Smooth muscle cell (in vitro differentiated cells): ENCODE measurements at regions not wholly inside any gene's neighbourhood (a gene's known extent, or its start where the extent isn't known, plus 50 kb on each side); places are given as distances from the start of the nearest gene placed in this dataset.

ENCODE experiments used
- DNase-seq: peaks from one replicate; lab custom pipeline; 2025; ENCODE audit not compliant: unreplicated experiment; lab: John Stamatoyannopoulos, UW
- H2AFZ ChIP-seq: fragments of 200-600 bp; sonication (generic); 2 replicates; pipeline ENCODE4 v1.6.0; 2016; ENCODE audit warnings: antibody characterized with exemption, low read depth, mild to moderate bottlenecking
- H3F3A ChIP-seq: fragments of 200-600 bp; sonication (generic); 2 replicates; pipeline ENCODE4 v1.6.0; 2017; ENCODE audit warnings: antibody characterized with exemption, low read depth
- H3K27ac ChIP-seq: fragments of 200-600 bp; sonication (generic); 2 replicates; pipeline ENCODE4 v1.5.1; 2016; ENCODE audit warnings: low read depth, mild to moderate bottlenecking
- H3K27me3 ChIP-seq: fragments of 200-600 bp; sonication (generic); 2 replicates; pipeline ENCODE4 v1.6.1; 2016; ENCODE audit warnings: low read depth, mild to moderate bottlenecking
- H3K36me3 ChIP-seq: fragments of 200-600 bp; sonication (generic); 2 replicates; pipeline ENCODE4 v1.5.1; 2016; ENCODE audit warnings: low read depth
- H3K4me1 ChIP-seq: fragments of 200-600 bp; sonication (generic); 2 replicates; pipeline ENCODE4 v1.5.1; 2016; ENCODE audit warnings: low read depth
- H3K4me2 ChIP-seq: fragments of 200-600 bp; sonication (generic); 2 replicates; pipeline ENCODE4 v1.6.0; 2016; ENCODE audit warnings: mild to moderate bottlenecking
- H3K4me3 ChIP-seq: fragments of 200-600 bp; sonication (generic); 2 replicates; pipeline ENCODE4 v1.5.1; 2016; ENCODE audit warnings: mild to moderate bottlenecking
- H3K79me2 ChIP-seq: fragments of 200-600 bp; sonication (generic); 2 replicates; pipeline ENCODE4 v1.6.0; 2016; ENCODE audit warnings: low read depth, mild to moderate bottlenecking
- H3K9ac ChIP-seq: fragments of 200-600 bp; sonication (generic); 2 replicates; pipeline ENCODE4 v1.6.0; 2016; ENCODE audit warnings: low read depth
- H3K9me3 ChIP-seq: fragments of 200-600 bp; sonication (generic); replicated peaks from 2 replicates; pipeline ENCODE4 v1.5.1; 2016; ENCODE audit warnings: low read depth
- H4K20me1 ChIP-seq: fragments of 200-600 bp; sonication (generic); 2 replicates; pipeline ENCODE4 v1.6.0; 2016; ENCODE audit warnings: low read depth
- CTCF ChIP-seq: fragments of 200-600 bp; sonication (generic); IDR thresholded peaks from 2 replicates; pipeline ENCODE4 v1.5.1; 2017; ENCODE audit warnings: borderline replicate concordance, mild to moderate bottlenecking, antibody characterized with exemption; ENCODE audit not compliant: insufficient read depth, poor library complexity, severe bottlenecking
- WGBS: methylation state at CpG from one replicate; pipeline ENCODE4 v1.1.7; 2016; ENCODE audit warnings: low lambda C conversion rate; 5-methylcytosine and 5-hydroxymethylcytosine counted together

GRCh38 chr2:101638181-101638711, 59.3 kb upstream of the MAP4K4 start:
- H3K36me3 ChIP-seq, result no peaks in the 10 kb centered on the region
- no peaks in the 10 kb centered on the region for H3F3A ChIP-seq
- 96% methylated on average over 12 of the region's 12 CpGs for WGBS
- H3K79me2 ChIP-seq, result no peaks in the 10 kb centered on the region
- DNase-seq, result no peak
- no peak overlapping the region for H3K9ac ChIP-seq
- no peaks in the 10 kb centered on the region for H4K20me1 ChIP-seq
- no peak overlapping the region for H2AFZ ChIP-seq
- no peaks in the 10 kb centered on the region for H3K9me3 ChIP-seq
- no peak for TF ChIP-seq CTCF
- H3K4me2 ChIP-seq, result no peak overlapping the region
- no peak overlapping the region for H3K27ac ChIP-seq
- H3K4me1 ChIP-seq, result no peaks in the 10 kb centered on the region
- H3K27me3 ChIP-seq, result no peaks in the 10 kb centered on the region
- no peak overlapping the region for H3K4me3 ChIP-seq

- no peaks in the 10 kb centered on the region for H3K36me3 ChIP-seq
- no peaks in the 10 kb centered on the region for H4K20me1 ChIP-seq
- H3K4me1 ChIP-seq, result no peaks in the 10 kb centered on the region
- no peaks in the 10 kb centered on the region for H3K9me3 ChIP-seq
- no peak for DNase-seq
- TF ChIP-seq CTCF, result no peak
- no peak overlapping the region for H3K27ac ChIP-seq
- WGBS, result 87% methylated on average over 14 of the region's 18 CpGs
- no peak overlapping the region for H3K9ac ChIP-seq
- no peak overlapping the region for H3K4me2 ChIP-seq
- no peaks in the 10 kb centered on the region for H3K27me3 ChIP-seq
- H2AFZ ChIP-seq, result no peak overlapping the region
- H3F3A ChIP-seq, result no peaks in the 10 kb centered on the region
- H3K4me3 ChIP-seq, result no peak overlapping the region
- no peaks in the 10 kb centered on the region for H3K79me2 ChIP-seq
Measured at GRCh38 chr2:101630224-101630949, 67.1 kb upstream of the MAP4K4 start.

GRCh38 chr2:101628030-101628392, 69.5 kb upstream of the MAP4K4 start:
- Histone ChIP-seq H3K79me2 (no peaks in the 10 kb centered on the region), H2AFZ (no peak overlapping the region), H3K4me3 (no peak overlapping the region), H3K36me3 (no peaks in the 10 kb centered on the region), H3F3A (no peaks in the 10 kb centered on the region), H3K27ac (no peak overlapping the region), H4K20me1 (no peaks in the 10 kb centered on the region), H3K4me2 (no peak overlapping the region), H3K4me1 (no peaks in the 10 kb centered on the region), H3K9ac (no peak overlapping the region), H3K27me3 (no peaks in the 10 kb centered on the region), H3K9me3 (no peaks in the 10 kb centered on the region)
- WGBS, result 97% methylated on average over 16 of the region's 16 CpGs
- DNase-seq, result no peak
- no peak for TF ChIP-seq CTCF
